ENCODE measurements at regions not wholly inside any gene's neighbourhood (a gene's known extent, or its start where the extent isn't known, plus 50 kb on each side); places are given as distances from the start of the nearest gene placed in this dataset.

DNA sequence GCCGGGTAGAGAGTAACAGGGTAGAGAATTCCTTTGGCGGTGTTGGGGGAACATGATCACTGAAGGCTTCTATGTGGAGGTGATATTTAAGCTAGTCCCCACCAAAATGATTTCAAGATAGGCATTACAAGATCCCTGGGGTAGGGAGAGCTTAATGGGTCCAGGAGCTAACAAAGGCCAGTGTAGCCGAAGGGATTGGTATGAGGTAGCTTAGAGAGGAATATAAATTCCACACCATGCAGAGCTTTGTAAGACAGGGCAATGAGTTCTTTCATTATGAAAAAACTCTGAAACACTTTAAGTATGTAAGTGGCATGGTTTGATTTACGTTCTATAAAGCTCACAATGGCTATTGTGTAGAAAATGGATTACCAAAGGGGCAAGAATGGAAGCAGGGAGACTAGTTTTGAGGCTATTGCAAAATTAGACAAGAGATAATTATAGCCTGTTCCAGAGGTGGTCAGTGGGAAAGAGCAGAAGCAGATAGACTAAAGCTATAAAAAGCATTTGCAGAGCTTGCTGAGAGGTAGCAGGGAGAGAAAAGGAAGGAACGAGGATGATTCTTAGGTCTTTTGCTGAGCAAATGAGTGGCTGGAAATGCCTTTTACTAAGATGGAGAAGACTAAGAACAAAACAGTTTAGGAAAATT, 119.7 kb upstream of the SLC25A13 start:
- TF ChIP-seq, protein P1, sequence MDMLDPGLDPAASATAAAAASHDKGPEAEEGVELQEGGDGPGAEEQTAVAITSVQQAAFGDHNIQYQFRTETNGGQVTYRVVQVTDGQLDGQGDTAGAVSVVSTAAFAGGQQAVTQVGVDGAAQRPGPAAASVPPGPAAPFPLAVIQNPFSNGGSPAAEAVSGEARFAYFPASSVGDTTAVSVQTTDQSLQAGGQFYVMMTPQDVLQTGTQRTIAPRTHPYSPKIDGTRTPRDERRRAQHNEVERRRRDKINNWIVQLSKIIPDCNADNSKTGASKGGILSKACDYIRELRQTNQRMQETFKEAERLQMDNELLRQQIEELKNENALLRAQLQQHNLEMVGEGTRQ (IDR thresholded peaks at IDR 0.05; ENCODE audit: borderline replicate concordance, low read depth, low read length) = no peak
- TF ChIP-seq SUZ12 (IDR thresholded peaks at IDR 0.05; ENCODE audit: unreplicated experiment) = no peak

Data from GM12878 (cell line).